GM23338 (cell line): ENCODE measurements at regions not wholly inside any gene's neighbourhood (a gene's known extent, or its start where the extent isn't known, plus 50 kb on each side); places are given as distances from the start of the nearest gene placed in this dataset.

Source experiments
- CTCF ChIP-seq, 2 experiments: fragments of 200-600 bp in 1 of 2; sonication (generic) in 1 of 2; conservative IDR thresholded peaks; 2 replicates each; pipeline versions ENCODE4 v1.5.1 to v1.6.1; 2016 to 2017; ENCODE audit warnings: antibody characterized with exemption in 2 of 2, low read depth in 2 of 2, mild to moderate bottlenecking in 2 of 2, moderate library complexity in 1 of 2
- JUNB ChIP-seq: IDR thresholded peaks from one replicate; pipeline ENCODE4 v1.6.1; 2016; ENCODE audit warnings: antibody characterized with exemption; ENCODE audit not compliant: unreplicated experiment
- POLR2AphosphoS5 ChIP-seq: IDR thresholded peaks from 2 replicates; pipeline ENCODE4 v1.6.1; 2016; ENCODE audit warnings: antibody characterized with exemption, low read depth

- TF ChIP-seq CTCF (conservative IDR thresholded peaks at IDR 0.05; ENCODE audit: low read depth in 2 of 2) (no peak), JUNB (no peak), POLR2AphosphoS5 (no peak)
These were observed 653.0 kb downstream of the RNF144A start for GRCh38 chr2:7570247-7570646.
